ENCODE measurements at regions not wholly inside any gene's neighbourhood (a gene's known extent, or its start where the extent isn't known, plus 50 kb on each side); places are given as distances from the start of the nearest gene placed in this dataset.

DNA sequence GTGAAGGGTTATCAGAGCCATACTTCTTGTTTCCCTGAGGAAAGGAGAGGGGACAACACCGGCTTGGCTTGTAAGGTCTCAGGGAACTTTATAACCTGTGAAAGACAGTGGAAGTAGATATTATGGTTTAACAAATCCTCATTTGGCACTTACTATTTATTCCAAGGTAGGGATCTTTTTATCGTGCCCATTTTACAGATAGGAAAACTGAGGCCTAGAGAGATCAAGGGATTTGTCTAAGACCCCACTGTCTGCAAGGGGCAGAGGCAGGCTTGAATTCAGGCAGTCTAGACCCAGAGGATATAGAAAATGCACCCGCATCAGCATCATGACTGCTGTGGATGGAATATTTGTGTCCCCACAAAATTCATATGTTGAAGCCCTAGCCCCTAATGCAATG lies 118.4 kb upstream of the CST7 start:
- TF ChIP-seq, protein P1, sequence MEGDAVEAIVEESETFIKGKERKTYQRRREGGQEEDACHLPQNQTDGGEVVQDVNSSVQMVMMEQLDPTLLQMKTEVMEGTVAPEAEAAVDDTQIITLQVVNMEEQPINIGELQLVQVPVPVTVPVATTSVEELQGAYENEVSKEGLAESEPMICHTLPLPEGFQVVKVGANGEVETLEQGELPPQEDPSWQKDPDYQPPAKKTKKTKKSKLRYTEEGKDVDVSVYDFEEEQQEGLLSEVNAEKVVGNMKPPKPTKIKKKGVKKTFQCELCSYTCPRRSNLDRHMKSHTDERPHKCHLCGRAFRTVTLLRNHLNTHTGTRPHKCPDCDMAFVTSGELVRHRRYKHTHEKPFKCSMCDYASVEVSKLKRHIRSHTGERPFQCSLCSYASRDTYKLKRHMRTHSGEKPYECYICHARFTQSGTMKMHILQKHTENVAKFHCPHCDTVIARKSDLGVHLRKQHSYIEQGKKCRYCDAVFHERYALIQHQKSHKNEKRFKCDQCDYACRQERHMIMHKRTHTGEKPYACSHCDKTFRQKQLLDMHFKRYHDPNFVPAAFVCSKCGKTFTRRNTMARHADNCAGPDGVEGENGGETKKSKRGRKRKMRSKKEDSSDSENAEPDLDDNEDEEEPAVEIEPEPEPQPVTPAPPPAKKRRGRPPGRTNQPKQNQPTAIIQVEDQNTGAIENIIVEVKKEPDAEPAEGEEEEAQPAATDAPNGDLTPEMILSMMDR (IDR thresholded peaks at IDR 0.05), result no peak
- TF ChIP-seq JUN (IDR thresholded peaks at IDR 0.05) (no peak), RNF2 (IDR thresholded peaks at IDR 0.05; ENCODE audit: borderline replicate concordance, low read depth) (no peak), FOXS1 (CRISPR knock-in tag; IDR thresholded peaks at IDR 0.05) (no peak), EP300 (IDR thresholded peaks at IDR 0.05) (no peak), CHD4 (IDR thresholded peaks at IDR 0.05; ENCODE audit: borderline replicate concordance) (no peak)

Data from A549 (cell line).